ENCODE measurements at regions not wholly inside any gene's neighbourhood (a gene's known extent, or its start where the extent isn't known, plus 50 kb on each side); places are given as distances from the start of the nearest gene placed in this dataset.
"Not testable (repeated sequence)": the region's sequence is repeated elsewhere in the genome, so short reads cannot be mapped to it uniquely, and the experiment has no call there.

DNA sequence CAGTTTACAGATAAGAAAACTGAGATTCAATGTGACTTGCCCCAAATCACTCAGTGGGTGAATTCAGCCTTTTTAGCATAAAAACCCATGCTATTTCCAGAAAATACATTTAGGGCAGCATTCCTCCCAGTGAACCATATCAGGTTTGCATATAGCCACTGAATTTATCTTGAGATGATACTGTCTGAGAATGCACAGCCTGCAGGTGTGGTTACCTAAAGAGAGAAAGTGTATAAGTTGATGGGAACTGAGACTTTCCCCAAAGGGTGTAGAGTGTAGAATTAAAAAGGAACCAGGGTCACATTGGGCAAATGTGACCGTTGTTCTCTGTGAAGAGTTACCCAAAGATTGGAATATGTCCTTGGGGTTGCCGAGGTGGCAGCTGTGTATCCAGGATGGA is 100.0 kb upstream of the PIK3R1 start:
- no peak for DNase-seq (ENCODE audit: low read depth in 2 of 2)

DNA sequence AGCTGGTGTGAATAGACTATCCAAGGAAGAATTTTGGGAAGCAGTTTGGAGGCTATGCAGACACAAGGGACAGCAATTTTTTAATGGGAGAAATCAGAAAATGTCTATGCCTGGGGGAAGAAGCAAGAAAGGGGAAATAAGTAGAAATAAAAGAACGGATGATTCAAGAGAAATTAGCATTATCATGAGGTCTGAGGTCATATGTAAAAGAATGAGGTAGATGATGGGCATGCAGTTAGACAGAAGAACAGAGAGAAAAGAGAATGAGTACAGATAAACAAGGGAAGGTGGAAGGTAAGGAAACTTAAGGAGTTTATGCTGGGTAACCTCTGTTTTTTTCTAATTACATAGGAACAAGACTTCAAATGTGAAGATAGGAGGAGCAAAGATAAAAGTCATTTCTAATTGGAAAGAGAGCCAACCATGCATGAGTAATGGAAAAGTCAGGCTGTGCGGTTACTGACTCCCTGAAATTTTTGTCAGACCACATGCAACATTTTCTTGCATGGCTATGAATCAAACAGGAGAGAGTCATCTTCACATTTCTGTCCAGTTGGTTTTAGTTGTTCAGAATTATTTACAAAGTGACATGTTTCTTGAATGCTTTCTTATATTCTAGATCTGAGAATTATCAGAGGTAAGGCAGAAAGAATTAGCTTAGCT is 101.0 kb upstream of the PIK3R1 start:
- DNase-seq (ENCODE audit: low read depth in 2 of 2): no peak

DNA sequence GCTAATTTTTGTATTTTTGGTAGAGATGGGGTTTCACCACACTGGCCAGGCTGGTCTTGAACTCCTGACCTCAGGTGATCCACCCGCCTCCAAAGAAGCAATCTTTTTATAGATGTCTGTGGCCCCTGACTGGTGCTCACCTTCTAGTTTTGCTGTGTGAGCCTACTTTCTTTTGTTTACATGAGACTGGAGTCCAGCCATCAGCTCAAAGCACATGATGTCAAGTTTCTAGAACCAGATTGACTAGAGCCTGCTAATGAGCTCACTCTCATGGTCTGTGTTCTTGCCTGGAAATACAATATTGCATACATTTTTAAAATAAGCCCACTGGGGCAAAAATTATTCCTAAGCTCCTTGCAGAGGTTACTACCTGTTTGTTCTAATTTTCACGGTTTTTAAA is 102.9 kb upstream of the PIK3R1 start:
- DNase-seq (ENCODE audit: low read depth in 2 of 2): no peak

DNA sequence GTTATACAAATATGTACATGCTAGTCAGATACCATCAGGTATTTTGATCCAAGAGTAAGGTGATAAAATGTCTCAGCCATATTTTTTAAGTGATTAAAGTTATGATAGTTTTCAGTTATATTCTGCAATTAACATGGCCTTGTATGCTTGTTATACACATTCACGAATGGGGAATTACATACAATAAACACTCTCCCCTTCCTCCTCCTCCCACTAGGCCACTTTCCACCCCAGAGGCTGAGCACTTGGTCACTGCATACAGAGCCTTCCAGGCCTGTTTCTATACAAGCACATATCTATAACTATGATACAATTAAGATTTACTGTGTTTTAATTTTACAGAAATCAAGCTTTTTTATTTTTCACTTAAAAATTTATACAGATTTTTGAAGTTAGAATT is 104.7 kb upstream of the PIK3R1 start:
- no peak for DNase-seq (ENCODE audit: low read depth in 2 of 2)

DNA sequence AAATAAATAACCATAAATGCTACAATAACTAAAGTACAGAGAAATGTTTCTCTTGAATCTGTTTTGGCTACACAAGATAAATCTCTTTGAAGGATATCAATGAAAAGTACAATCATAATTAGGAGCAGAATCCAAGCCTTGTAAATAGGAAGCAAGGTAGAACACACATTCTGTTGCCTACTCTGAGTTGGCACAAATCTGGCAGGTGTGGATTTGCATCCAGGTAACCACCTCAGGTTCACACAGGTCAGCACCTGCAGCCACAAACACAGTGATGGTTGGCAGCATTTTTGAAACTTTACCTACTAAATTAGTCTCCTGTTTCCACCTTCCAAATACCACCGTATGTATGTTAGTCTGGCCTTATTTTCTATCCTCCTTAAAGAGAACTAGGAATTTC is 105.3 kb upstream of the PIK3R1 start:
- no peak for DNase-seq (ENCODE audit: low read depth in 2 of 2)

DNA sequence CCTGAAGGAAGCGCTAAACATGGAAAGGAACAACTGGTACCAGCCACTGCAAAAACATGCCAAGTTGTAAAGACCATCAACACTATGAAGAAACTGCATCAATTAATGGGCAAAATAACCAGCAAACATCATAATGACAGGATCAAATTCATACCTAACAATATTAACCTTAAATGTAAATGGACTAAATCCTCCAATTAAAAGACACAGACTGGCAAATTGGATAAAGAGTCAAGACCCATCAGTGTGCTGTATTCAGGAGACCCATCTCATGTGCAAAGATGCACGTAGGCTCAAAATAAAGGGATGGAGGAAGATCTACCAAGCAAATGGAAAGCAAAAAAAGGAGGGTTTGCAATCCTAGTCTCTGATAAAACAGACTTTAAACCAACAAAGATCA is 111.3 kb upstream of the PIK3R1 start:
- not testable (repeated sequence) for DNase-seq (ENCODE audit: low read depth in 2 of 2)

DNA sequence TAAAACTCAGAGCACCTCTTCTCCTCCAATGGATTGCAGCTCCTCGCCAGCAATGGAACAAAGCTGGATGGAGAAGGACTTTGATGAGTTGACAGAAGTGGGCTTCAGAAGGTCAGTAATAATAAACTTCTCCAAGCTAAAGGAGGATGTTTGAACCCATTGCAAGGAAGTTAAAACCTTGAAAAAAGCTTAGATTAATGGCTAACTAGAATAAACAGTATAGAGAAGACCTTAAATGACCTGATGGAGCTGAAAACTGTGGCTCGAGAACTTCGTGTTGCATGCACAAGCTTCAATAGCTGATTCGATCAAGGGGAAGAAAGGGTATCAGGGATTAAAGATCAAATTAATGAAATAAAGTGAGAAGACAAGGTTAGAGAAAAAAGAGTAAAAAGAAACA is 112.3 kb upstream of the PIK3R1 start:
- DNase-seq (ENCODE audit: low read depth in 2 of 2): not testable (repeated sequence)

DNA sequence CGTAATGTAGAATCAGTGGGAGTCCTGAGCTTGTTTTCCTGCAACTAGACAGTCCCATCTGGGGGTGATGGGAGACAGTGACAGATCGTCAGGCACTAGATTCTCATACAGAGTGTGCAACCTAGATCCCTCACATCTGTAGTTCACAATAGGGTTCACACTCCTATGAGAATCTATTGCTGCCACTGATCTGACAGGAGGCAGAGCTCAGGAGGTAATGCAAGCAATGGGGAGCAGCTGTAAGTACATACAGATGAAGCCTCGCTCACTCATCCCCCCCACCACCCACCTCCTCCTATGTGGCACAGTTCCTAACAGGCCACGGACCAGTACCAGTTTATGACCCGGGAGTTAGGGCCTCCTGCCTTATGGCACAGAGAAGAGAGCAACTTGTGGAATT is 116.2 kb upstream of the PIK3R1 start:
- no peak for DNase-seq (ENCODE audit: low read depth in 2 of 2)

DNA sequence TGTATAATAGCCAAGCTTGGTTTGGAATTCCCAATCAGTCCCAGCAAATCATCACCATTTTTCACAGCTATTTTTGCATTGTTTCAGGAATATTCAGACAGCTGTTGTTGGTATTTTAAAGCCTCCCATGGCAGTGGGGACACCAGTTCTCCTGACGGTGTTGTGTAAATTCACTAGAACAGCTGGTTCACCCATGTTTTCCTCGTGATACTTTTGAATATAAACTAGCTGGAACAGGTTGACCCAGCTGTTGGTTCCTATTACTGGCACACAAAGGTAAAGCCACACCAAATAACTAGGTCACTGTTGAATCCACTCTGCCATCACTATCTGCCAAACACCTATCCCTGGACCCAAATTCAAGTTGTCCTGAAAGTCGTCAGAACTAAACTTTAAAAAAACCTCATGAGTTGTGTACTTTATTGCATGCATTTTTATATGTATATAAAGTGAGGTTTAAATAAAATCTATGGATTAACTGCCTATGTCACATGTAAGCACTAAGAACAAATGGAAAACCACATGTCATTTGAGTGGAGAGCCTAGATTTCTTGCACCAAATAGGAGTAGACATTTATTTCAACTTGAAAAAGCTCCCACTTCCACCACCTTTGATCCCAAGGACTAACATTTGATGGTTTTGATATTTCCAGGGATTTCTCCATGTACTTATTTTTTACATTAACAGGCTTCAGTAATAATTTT is 121.9 kb upstream of the PIK3R1 start:
- DNase-seq (ENCODE audit: low read depth in 2 of 2): no peak

DNA sequence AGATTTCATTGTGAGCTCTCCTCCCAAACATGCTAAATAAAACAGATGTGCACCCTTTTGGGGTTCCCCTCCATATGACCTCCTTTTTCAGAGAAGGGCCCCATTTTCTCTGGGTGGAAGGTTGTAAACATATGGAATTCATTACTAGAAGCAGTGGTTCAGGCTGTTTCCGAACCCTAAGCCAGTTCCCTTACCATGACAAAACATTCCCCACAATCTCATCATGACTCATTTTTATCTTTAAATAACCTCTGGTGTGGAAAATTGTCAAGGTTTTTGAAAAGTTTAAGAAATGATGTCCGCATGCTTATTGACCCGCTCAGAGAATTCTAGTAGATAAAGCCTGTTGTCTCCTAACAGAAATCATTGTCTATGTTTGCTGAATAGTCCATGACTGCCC is 127.3 kb upstream of the PIK3R1 start:
- no peak for DNase-seq (ENCODE audit: low read depth in 2 of 2)

DNA sequence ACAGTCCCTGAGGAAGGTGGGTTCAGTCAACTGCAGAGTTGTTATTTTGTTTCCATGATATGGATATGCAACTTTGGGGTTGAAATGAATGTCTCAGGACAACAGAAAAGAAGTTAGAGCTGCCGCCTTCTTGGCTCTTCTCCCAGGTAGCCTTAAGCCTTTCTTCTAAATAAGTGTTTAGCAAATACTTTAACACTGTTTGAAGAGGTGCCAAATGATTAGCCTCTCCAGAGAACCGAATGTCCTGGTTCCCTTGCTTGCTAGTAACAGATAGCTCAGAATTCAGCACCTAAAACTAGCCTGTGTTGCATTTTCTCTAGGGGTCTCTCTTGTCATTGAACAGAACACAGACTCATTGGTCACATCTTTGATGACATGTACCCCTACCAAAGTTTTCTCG is 127.7 kb upstream of the PIK3R1 start:
- no peak for DNase-seq (ENCODE audit: low read depth in 2 of 2)

DNA sequence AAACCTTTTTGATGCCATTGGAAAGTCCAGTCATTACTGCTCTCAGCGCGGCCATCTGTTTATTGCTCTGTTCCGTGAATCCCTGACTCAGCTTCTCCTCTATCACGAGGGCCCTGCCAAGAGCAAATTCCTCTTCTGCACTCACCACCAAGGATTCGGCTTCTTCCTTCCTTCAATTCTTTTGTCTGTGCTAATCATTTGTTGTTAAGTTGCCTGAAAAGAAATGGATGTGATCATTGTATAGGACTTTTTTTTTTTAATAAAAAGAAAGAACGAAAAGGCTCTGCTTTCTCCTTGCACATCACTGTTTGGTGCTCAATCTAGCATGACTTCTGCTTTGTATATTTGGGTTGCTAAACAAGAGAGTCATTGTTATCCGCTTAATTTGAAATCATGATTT is 128.7 kb upstream of the PIK3R1 start:
- DNase-seq (ENCODE audit: low read depth in 2 of 2): no peak

DNA sequence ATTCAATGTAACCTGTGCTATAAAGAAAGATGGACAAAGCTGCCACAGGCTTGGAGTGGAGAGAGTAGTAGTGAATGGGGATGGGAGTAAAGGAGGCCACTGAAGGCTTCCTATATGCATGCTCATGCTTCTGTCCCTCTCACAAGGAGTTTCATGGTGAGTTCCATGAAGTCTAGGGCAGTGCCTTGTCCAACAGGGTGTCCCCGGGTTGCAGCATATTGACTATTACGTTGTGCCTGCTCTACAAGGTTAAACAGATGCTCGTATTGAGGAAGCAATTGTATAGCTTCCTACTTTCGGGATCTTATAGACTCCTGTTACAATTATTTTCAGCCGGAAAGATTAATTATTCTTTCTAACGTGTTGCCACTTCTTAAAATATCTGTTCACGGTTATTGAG is 129.1 kb upstream of the PIK3R1 start:
- no peak for DNase-seq (ENCODE audit: low read depth in 2 of 2)

DNA sequence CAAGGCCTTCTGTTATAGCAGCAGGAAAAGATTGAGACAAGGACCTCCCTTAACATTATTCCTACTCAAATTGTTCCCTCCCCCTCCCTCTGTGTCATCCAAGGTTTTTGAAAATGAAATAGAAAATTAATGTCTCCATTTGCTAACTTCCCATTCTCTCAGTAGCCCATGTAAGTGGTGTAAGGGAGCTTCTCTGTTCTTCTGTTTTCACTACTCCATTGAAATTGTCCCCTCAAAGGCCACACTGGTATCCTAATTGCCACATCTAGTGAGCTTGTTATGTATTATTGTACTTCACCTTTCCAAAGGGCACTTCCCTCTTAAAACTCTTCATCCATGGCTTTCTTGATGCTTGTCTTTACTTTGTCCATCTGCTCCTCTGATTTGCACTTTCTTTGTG is 131.2 kb upstream of the PIK3R1 start:
- no peak for DNase-seq (ENCODE audit: low read depth in 2 of 2)

DNA sequence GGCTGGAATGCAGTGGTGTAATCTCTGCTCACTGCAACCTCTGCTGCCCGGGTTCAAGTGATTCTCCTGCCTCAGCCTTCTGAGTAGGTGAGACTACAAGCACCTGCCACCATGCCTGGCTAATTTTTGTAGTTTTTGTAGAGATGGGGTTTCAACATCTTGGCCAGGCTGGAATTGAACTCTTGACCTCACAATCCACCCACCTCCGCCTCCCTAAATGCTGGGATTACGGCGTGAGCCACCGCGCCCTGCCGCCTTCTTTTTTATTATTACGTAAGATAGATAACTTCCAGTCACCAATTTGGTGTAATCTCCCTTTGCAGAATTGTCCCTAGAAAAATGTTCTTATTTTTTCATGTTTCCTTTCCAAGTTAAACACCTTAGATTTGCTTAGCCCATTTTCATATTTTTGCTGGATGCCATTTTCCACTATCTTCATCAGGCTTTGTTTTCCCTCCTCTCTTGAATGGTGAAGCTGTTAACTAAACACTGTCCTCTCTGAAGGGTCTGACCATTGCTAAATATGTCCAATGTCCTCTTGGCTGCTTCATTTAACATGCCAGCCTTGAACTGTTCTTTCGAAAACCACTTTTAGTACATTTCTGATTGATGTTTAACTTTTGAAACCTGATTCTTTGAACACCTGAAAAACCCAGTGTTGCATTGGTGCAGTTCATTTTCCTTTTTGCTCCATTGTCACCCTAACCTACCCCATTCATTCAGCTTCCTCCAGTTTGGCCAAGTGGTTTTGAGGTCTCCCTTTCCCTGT is 135.1 kb upstream of the PIK3R1 start:
- DNase-seq (ENCODE audit: low read depth in 2 of 2): no peak

DNA sequence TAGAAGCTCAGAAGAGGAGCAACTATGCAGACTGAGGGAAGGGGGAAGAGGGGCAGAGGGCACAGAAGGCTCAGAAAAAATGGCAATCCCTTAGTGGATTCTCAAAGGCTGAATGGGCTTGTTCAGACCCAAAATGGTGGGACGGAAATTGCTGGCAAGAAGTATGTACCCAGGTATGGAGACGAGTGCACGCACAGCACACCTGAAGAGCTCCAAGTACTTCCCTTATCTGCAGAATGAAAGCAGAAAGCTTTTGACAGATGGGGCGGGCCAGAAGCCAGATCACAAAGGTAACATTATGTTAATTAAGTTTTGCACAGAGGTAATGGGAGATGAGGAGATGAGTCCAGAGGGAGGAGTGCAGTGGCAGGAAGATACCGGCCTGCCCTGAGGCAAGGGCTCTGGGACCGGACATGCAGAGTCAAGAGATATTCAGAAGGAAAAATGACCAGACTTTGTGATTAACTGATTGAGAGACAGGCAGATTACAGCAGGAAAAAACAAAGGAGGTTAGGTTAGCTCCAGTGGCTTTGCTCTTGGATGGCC is 138.1 kb upstream of the PIK3R1 start:
- no peak for DNase-seq (ENCODE audit: low read depth in 2 of 2)

DNA sequence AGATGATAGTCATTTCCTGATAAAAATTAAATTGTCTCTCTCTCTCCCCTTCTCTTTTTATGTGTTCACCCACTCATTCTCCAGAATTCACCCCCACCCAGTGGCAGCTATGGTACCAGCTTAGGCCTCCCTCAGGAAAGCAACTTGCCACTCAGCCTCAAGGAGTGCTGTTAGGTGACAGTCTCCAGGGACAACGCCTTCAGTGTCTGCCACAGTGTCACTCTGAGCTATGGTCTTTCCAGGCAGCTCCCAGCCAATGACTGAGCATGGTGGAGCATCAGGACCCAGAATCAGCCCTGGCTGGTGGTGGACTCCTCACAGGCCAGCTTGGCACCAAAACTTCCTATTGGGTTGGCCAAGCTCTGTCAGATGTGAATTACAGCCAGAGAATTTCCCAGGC is 140.9 kb upstream of the PIK3R1 start:
- no peak for DNase-seq (ENCODE audit: low read depth in 2 of 2)

DNA sequence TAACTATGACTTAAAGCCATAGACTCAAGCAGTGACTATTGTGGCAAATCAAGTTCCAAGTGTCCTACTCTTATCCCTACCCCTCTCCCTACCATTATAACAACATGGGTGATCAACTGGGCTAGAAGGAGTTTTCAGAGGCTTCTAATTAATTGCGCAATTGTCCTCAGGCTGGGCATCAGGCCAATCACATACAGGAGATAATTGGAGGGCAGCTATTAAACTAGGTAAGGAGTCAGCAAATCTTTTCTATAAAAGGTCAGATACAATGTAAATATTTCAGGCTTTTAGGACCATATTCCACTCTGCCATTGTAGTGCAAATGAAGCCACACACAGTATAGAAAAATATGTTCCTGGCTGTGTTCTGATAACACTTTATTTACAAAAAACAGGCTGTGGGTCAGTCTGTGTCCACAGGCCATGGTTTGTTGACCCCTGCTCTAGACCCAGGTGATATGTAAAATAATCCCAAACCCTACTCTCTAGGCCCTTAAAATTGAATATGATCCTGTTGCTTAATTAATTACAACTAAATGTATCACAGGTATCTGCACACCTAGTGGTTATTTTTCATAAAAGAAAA is 141.4 kb upstream of the PIK3R1 start:
- DNase-seq (ENCODE audit: low read depth in 2 of 2): no peak

DNA sequence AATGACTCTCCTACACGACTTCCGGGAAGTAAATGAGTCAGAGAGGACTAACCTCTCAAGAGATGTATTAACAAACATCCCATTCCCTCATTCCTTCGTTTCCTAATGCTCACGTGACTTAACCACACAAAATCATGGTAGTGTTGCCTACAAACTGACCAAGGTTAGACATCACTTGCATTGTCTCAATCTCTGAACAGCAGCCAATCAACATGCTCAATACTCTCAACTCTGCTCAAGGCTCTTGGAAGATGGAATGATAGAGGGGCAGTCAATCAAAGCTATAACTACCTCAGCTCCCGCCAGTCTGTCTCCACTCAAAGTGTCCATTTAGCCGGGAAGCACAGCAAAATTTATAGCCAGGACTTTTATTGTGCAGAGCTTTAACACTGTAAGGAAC is 143.8 kb upstream of the PIK3R1 start:
- no peak for DNase-seq (ENCODE audit: low read depth in 2 of 2)

DNA sequence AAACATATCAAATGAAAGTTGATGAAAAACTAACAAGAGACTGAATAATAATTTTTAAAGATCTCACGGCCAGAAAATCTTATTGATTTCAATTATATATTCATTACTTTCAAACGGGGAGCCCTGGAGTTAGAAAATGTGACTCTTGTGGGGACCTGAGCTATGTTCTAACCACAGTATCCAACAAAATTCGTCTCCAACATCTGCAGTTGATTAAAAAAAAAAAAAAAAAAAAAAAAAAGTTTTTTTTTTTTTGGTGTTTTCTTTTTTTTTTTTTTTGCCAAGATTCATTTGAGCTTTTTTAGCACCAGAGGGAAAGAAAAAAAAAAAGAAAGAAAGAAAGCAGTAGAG is 144.3 kb upstream of the PIK3R1 start:
- no peak for DNase-seq (ENCODE audit: low read depth in 2 of 2)

DNA sequence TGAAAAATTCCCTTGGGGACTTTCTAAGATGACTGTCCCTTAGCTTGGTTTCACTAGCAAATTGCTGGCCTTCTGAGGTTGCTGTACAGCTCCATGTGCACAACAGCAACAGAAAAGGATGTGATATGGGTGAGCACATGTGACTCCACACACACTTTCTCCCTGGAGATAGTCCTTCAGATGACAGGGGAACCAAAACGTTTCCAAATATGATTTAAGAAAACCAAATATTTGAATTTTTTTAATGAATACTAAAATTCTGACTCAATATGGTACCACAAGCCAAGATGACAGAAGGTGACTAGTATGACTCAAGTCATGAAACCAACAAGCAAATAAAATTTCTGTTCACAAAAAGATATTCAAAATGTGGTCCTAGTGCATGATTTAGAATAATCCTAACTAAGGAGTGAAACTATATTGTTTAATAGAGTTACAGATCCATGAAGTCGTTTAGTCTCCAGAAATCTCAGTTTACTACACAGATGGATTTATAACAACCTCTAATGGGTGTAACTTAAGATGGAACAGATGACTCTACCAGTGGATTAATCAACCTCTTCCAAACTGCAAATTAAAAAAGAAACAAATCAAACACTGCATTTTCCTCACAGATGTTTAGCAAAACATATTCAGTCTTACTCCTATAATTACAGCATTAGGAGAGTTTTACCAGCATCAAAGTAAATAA is 144.8 kb upstream of the PIK3R1 start:
- DNase-seq (ENCODE audit: low read depth in 2 of 2): no peak
